GM21526 (cell line): ENCODE measurements at regions not wholly inside any gene's neighbourhood (a gene's known extent, or its start where the extent isn't known, plus 50 kb on each side); places are given as distances from the start of the nearest gene placed in this dataset.
"Not testable (repeated sequence)": the region's sequence is repeated elsewhere in the genome, so short reads cannot be mapped to it uniquely, and the experiment has no call there.

Experiments
- ATAC-seq: cut with Tn5 transposase; IDR thresholded peaks from one replicate; pipeline ENCODE4 v1.9.1; 2021; ENCODE audit warnings: moderate library complexity; ENCODE audit not compliant: unreplicated experiment, low FRiP score

DNA sequence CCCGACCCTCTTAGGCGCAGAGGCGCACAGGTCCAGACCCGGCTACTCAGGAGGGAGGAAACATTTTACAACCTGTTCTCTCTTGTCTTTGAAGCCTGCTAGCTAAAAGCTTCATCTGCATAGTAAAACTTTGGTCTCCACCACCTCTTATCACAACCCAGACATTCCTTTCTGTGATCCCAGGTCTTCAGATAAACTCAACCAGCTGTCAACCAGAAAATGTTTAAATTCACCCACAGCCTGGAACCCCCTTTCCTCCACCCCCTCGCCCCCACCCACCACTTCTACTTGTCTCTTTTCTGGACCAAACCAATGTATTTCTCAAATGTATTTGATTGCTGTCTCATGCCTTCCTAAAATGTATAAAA, 169.1 kb upstream of the PRKX start:
- ATAC-seq: not testable (repeated sequence)

DNA sequence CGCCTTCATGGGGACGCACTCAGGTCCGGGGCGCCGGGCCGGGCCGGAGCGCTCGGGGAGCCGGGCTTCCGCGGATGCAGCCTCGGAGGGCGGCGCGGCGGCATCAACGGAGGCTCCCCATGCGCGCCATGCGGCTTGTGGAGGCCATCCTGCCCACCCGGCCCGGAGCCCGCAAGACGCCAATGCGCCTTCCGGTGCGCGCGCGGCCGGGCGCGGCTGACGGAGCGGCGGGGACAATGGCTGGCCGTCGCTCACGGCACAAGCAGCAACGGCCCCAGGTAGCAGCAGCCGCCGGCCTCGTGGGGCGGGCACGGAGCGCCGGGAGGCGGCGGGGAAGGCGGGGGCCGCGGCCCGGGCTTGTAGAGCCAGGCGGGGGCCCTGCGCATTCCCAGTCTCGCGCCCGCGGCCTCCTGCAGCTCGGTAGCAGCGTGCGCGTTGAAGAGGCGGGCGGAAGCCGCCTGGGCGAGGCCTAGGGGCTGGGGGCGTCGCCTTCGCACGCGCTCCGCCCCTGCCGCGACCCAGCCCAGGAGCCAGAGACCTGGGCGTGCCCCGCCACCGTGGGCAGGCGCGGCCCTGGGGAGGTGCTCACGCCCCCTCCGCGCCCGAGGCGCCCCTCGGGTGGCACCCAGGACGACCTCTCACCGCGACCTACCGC, 168.6 kb upstream of the PRKX start:
- ATAC-seq: peak; percentile 98

GRCh38 chrX:3881255-3881895, 167.9 kb upstream of the PRKX start:
- ATAC-seq: peak; percentile 43

- ATAC-seq: not testable (repeated sequence)
Measured at GRCh38 chrX:3876393-3876792, 162.9 kb upstream of the PRKX start.

- not testable (repeated sequence) for ATAC-seq
Measured at GRCh38 chrX:3875638-3876037, 162.2 kb upstream of the PRKX start.

DNA sequence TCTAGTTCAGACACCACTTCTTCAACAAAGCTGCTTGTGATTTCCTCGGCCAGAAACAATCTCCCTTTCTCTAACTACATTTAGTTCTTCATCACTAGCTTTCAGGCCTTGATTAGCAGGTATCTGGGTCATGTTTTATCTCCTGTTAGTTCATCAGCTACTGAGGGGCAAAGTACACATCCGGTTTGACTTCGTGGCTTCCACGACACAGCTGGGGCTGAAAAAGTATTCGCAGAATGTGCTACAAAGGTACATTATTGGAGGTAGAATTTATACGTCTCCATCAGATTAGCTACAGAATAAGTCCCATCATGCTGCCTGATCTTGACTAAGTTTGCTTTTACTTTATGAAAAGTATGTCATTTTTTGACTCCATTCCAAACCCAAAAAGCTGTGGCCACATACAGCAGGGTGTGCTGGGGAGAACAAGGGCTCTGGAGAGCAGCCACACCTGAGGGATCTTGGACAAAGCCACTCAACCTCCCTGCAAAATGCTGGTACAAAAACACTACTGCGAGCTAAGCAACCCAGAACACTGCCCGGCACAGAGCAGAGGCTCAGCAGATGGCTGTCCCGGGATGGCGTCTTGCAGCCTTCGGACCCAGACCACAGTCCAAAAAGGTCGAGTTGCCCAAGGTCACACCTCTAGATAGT, 158.9 kb upstream of the PRKX start:
- ATAC-seq: not testable (repeated sequence)

DNA sequence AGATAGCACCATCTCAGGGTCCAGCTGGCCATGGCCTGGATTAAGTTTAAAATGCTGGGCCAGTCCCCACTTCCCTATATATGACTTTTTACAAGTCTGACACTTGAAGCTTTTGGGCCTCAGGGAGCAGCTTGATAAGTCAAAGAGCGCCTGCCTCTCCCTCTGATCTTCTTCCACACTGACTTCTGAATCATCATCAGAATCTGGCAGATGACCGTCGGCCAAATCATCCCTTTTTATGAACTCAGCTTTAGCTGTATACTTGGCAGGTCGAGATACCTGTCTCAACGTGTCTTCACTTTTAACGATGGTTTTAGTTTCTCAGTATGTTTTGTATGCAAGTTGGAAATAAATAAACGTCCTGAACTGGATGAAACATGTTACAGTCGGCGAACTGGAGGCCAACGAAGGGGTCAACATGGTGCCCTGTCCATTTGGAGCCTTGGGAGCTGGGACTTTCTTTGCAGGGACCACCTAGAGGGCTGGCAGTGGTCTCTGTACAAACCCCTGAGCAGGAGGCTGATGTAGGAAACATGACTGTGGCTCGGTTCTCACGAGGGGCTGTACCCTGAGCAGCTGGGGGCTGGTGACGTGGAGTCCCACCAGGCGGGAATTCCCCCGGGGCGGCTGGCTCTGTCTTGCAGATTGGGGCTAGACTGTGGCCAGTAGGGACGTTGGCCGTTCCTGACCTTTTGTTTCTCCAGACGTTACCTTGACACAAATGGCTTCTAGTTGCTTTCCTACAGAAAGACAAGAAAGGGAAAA, 153.8 kb upstream of the PRKX start:
- ATAC-seq: not testable (repeated sequence)

- not testable (repeated sequence) for ATAC-seq
Measured at GRCh38 chrX:3858332-3858731, 144.9 kb upstream of the PRKX start.

GRCh38 chrX:3843522-3844145, 130.2 kb upstream of the PRKX start:
- peak; percentile 95 for ATAC-seq

- ATAC-seq: peak; percentile 49
Measured at GRCh38 chrX:3842822-3843521, 129.5 kb upstream of the PRKX start.

DNA sequence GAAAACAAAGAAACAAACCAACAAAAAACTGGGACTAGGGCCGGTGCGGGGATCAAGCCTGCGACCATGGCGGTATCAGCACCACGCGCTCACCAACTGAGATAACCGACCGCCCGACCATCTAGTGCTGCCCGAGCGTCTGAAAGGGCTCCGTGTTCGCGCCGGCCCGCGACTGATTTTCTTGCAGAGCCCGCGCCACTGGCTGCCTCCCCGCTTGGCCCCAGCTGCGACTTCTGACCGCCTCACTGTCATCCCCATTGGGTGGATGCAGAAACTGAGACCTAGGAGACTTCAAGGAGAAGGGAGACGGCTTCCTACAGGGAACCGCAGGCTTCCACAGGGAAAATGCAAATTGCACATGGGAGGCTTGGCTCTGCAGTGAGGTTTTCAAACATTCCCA, 125.3 kb upstream of the PRKX start:
- ATAC-seq: not testable (repeated sequence)

- not testable (repeated sequence) for ATAC-seq
Measured at GRCh38 chrX:3837958-3838643, 124.7 kb upstream of the PRKX start.

GRCh38 chrX:3837211-3837610, 123.8 kb upstream of the PRKX start:
- not testable (repeated sequence) for ATAC-seq

DNA sequence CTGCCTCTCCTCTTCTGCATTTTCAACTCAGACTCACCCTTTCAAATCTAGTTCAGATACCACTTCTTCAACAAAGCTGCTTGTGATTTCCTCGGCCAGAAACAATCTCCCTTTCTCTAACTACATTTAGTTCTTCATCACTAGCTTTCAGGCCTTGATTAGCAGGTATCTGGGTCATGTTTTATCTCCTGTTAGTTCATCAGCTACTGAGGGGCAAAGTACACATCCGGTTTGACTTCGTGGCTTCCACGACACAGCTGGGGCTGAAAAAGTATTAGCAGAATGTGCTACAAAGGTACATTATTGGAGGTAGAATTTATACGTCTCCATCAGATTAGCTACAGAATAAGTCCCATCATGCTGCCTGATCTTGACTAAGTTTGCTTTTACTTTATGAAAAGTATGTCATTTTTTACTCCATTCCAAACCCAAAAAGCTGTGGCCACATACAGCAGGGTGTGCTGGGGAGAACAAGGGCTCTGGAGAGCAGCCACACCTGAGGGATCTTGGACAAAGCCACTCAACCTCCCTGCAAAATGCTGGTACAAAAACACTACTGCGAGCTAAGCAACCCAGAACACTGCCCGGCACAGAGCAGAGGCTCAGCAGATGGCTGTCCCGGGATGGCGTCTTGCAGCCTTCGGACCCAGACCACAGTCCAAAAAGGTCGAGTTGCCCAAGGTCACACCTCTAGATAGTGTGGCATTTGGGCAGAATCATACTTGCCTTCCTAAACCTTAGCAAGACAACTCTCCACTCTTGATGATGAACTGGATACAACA, 120.5 kb upstream of the PRKX start:
- ATAC-seq: not testable (repeated sequence)

GRCh38 chrX:3830020-3830419, 116.6 kb upstream of the PRKX start:
- not testable (repeated sequence) for ATAC-seq

- not testable (repeated sequence) for ATAC-seq
Measured at GRCh38 chrX:3829041-3829531, 115.6 kb upstream of the PRKX start.

DNA sequence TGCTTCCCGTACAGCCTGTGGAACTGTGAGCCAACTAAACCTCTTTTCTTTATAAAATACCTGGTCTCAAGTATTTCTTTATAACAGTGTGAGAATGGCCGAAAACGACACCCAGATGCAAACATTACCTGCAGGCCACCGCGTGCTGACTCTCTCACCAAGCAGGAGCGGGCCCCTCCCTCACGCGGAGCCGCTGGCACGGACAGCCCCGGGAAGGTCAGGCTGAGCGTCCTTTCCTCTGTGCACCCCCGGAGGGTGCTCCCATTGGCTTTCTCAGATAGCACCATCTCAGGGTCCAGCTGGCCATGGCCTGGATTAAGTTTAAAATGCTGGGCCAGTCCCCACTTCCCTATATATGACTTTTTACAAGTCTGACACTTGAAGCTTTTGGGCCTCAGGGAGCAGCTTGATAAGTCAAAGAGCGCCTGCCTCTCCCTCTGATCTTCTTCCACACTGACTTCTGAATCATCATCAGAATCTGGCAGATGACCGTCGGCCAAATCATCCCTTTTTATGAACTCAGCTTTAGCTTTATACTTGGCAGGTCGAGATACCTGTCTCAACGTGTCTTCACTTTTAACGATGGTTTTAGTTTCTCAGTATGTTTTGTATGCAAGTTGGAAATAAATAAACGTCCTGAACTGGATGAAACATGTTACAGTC, 115.1 kb upstream of the PRKX start:
- ATAC-seq: not testable (repeated sequence)

DNA sequence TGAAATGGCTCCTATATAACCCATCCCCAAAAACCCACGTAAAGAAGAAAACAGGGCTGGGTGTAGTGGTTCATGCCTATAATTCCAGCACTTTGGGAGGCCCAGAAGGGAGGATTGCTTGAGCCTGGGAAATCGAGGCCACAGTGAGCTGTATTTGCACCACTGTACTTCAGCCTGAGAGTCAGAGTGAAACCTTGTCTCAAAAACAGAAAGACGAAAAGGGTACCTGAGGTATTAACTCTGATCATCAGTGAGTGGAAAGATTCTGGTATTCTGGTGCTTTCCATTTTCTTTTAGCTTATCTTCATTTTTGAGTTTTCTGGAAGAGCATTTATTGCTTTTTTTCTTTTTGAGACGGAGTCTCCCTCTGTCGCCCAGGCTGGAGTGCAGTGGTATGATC, 110.6 kb upstream of the PRKX start:
- not testable (repeated sequence) for ATAC-seq
